Mononuclear cell (primary cell): ENCODE measurements at regions not wholly inside any gene's neighbourhood (a gene's known extent, or its start where the extent isn't known, plus 50 kb on each side); places are given as distances from the start of the nearest gene placed in this dataset.

Experiments
- H3K27me3 ChIP-seq: 2 replicates; pipeline ENCODE4 v1.6.0; 2011; ENCODE audit warnings: low read length, control low read depth; ENCODE audit not compliant: insufficient read depth
- H3K4me1 ChIP-seq: 2 replicates; pipeline ENCODE4 v1.5.1; 2011; ENCODE audit warnings: mild to moderate bottlenecking, low read length, control low read depth; ENCODE audit not compliant: insufficient read depth
- H3K4me3 ChIP-seq: 2 replicates; pipeline ENCODE4 v1.5.1; 2011; ENCODE audit warnings: mild to moderate bottlenecking, low read length, moderate library complexity
- H3K9me3 ChIP-seq: 2 replicates; pipeline ENCODE4 v1.5.1; 2011; ENCODE audit warnings: low read depth, mild to moderate bottlenecking, control low read depth, low read length

DNA sequence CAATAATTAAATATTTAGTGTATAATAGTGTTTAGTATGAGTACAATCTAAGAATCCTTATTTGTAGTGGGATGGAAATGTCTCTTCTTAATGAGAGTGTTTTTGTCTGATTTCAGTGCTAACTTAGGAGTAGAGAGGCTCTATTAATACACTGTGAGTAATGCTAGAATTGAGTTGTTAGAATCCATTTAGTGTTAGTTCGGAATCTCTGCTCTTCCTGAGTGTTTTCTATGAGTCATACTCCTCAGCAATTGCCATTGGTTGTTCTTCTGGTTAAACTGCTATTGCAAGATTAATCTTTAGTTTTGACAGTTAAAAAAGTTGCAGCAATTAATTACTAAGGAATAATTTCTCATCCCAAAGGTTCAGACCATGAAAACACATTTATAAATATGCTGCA, 828.6 kb upstream of the POU3F3 start:
- Histone ChIP-seq H3K9me3 (peaks cover 4% of the 10 kb centered on the region), H3K27me3 (no peaks in the 10 kb centered on the region), H3K4me1 (no peaks in the 10 kb centered on the region), H3K4me3 (no peak overlapping the region)

DNA sequence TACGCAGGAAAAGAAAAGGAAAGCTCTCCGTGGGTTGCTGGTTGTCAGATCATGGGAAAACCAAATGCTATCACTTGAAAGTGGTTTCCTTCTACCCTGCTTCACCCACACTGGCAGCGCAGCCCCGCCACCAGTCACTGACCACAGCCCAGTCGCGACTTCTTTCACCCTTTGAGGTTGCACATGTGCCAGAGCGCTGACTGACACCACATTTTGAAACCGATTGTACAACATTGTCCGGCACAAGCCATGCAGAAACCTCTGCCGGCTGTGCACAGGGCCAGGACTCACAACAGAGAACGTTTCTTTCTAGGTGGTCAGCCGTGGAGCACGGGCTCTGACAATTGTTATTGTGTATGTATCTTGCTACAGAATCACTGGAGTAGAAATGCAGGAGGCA, 827.2 kb upstream of the POU3F3 start:
- H3K4me1 ChIP-seq, result no peaks in the 10 kb centered on the region

DNA sequence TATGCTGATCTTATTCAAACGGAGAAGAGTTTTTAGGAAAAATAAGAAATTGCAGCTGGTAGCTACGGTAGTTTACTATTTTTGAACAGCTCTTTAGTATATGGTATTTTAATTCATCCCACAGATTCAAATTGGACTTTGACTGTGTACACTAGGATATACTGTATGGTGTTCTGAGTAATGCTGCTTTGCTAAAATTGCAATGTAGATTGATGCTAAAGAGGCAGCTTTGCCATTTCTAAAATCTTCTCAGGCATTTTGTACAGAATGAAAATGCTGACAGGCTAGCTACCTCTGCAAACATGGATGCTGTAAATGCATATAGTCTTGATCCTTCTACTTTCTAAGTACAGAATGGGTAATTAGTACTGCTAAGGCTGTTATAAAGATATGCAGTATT, 826.6 kb upstream of the POU3F3 start:
- H3K9me3 ChIP-seq, result peaks cover 4% of the 10 kb centered on the region
- H3K4me3 ChIP-seq, result no peak overlapping the region
- H3K27me3 ChIP-seq, result no peaks in the 10 kb centered on the region
- H3K4me1 ChIP-seq, result no peaks in the 10 kb centered on the region

More for the DNA sequence above, 827.2 kb upstream of the POU3F3 start:
- Histone ChIP-seq H3K4me3 (no peak overlapping the region), H3K27me3 (no peaks in the 10 kb centered on the region), H3K9me3 (peaks cover 4% of the 10 kb centered on the region)

DNA sequence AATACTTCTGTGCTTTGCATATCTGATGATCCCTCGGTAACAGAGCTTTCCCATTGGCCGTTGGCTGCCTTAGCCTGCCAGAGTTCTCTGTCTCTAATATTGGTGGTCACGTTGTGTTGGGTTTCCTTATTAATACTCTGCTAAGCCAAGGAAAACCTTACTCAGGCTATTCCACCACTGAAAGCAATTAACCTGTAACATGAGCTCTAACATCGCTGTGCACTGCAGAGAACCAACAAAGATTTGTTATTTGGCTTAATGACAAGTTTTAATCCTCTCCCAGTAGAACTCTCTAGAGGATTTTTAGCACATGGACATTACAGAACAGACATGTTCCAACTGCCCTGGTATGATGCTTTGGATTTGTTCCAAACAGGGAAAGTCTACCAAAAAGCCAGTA, 825.9 kb upstream of the POU3F3 start:
- no peaks in the 10 kb centered on the region for H3K4me1 ChIP-seq
- H3K4me3 ChIP-seq, result no peak overlapping the region

DNA sequence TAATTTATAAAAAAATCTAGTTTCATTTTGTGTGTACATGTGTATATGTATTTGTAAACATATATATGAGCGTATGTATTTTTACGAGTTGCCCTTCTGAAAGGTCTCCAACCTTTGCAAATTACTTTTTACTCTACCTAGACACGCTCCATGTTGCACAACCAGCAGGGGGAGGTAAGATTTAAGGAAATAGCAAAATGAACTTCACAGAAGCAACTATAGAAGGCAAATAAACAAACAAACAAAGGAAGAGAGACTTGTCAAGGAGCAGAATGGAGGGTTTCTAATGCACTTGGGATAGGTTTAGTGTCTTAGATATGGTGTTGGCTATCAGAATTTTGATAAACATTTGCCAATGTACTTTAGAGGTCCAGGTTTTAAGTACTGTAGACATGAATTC, 820.5 kb upstream of the POU3F3 start:
- Histone ChIP-seq H3K27me3 (no peaks in the 10 kb centered on the region), H3K4me3 (no peak overlapping the region), H3K4me1 (no peaks in the 10 kb centered on the region), H3K9me3 (no peaks in the 10 kb centered on the region)

More for the DNA sequence above, 825.9 kb upstream of the POU3F3 start:
- no peaks in the 10 kb centered on the region for H3K27me3 ChIP-seq
- H3K9me3 ChIP-seq, result peaks cover 4% of the 10 kb centered on the region

DNA sequence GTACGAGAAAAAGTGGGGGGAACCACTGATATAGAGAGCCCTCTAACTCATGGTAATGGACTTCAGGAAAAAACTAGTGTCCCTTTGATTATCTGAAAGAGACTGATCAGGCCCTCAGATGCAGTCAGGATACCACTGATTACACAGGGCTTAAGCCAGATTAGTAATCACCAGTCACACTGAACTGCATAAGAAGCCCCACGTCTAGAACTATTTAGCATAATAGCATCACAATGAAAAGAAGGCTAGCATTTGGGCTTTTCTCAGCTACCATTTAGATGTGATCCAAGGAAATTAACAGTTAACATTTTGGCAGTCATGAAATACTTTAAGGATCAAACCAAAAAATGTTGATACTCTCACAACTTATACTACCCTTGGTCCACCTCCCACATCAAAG, 813.1 kb upstream of the POU3F3 start:
- Histone ChIP-seq H3K4me3 (no peak overlapping the region), H3K27me3 (no peaks in the 10 kb centered on the region), H3K4me1 (no peaks in the 10 kb centered on the region), H3K9me3 (no peaks in the 10 kb centered on the region)

DNA sequence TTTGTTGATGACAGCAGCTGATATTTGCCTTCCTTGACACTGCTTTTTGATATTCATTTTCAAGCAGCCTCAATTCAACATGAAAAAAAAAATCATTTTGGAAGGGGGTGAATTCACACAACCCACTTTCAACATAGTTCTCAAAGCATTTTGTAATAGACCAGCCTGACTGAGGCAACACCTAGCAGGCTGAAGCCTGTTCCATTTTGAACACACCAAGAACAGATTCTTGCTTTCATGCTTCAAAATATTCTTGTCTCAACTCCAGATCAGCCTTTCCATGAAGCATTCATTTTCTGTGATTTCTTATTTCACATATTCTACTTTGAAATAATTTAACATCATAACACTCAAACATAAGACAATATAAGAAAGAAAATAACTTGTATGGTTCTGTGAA, 812.6 kb upstream of the POU3F3 start:
- H3K9me3 ChIP-seq, result no peaks in the 10 kb centered on the region
- no peak overlapping the region for H3K4me3 ChIP-seq
- no peaks in the 10 kb centered on the region for H3K27me3 ChIP-seq
- no peaks in the 10 kb centered on the region for H3K4me1 ChIP-seq

DNA sequence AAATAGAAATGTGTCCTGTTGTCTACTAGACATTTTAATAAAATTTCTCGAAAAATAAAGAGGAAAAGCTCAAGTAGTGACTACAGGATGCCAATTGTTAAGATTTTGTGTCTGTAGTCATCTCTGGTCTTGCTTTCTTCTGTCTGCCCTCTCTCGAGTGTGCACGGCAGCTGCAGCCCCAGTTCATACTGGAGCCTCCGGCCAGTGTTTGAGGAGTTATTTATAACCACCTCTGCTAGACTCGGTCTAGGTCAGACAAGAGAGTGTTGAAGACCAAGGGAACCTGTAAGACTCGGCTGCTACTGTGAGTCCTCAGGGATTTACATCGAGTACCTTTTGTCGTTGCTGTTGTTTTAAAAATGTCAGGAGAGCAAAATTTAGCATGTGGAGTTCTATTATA, 810.1 kb upstream of the POU3F3 start:
- no peak overlapping the region for H3K4me3 ChIP-seq
- H3K27me3 ChIP-seq, result no peaks in the 10 kb centered on the region
- H3K4me1 ChIP-seq, result no peaks in the 10 kb centered on the region
- no peaks in the 10 kb centered on the region for H3K9me3 ChIP-seq

DNA sequence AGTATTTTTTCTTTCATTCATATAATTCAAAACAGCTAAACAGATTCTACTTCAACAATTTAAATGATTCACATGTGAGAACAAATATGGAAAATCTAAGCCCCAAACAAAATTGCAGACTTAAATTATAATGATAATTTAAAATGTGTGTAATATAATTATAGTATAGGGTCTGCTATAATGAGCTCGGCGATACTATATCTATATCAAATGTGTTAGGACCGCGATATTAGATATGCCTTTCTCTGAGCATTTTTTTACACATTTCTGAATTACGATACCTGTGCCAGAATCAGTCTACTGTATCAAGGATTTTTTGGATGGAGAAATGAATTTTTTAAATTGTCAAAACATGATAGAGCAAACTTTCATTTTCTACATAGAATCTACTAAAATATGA, 808.8 kb upstream of the POU3F3 start:
- H3K9me3 ChIP-seq, result no peaks in the 10 kb centered on the region
- H3K27me3 ChIP-seq, result no peaks in the 10 kb centered on the region
- H3K4me1 ChIP-seq, result no peaks in the 10 kb centered on the region
- no peak overlapping the region for H3K4me3 ChIP-seq

DNA sequence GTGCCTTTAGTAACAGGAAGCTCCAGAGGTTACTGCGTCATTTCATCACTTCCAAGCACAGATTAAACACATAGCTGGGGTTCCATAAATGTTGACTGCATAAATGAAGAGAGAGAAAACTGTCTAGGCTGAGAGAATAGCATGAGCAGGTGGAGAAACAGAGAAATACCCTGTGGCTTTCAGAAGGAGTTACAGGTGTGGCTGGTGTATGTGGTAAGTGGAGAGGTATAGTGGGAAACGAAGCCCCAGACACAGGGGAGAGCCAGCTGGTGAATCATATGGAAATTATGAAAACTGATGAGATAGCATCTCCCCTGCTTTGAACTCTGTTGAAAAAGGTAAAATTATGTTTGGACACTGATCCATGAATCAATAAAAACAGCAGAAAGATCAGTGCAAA, 807.4 kb upstream of the POU3F3 start:
- Histone ChIP-seq H3K4me3 (no peak overlapping the region), H3K9me3 (no peaks in the 10 kb centered on the region), H3K4me1 (no peaks in the 10 kb centered on the region), H3K27me3 (no peaks in the 10 kb centered on the region)

DNA sequence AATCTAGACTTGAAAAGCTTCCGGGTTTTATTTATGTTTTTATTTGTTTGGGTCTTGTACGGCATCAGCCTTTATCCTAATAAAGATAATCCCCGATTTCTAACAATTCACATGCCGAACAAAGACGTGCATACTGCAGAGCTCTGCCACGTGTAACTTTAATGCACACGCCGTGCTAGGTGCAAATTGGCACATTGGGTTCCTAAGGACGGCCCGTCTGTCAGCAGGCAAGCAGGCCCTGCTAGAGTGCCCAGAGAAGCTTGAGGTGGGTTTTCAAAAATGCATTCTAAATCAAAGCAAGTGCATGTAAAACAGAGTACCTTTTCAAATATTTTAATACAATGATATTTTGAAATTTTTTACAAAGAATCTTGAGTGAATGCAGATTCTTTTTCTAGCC, 806.4 kb upstream of the POU3F3 start:
- no peaks in the 10 kb centered on the region for H3K4me1 ChIP-seq
- no peaks in the 10 kb centered on the region for H3K27me3 ChIP-seq
- no peak overlapping the region for H3K4me3 ChIP-seq
- H3K9me3 ChIP-seq, result no peaks in the 10 kb centered on the region

DNA sequence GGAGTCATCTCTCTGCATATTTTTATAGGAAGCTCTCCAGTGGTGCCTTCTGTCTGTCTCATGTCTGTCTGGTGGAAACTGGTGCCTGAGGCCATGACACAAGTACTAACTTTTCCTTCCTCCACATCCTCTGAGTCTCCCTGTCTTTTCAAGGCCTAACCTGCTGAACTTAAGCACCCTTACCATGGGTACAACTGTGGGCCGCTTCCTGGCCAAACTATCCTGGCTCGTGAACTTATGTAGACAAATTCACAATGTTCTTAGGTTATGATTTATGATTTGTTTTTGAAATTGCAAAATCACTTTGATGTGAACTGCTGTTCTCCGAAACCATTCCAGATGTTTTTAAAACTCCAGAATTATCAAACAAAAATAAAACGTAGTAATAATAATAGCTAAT, 804.5 kb upstream of the POU3F3 start:
- H3K4me1 ChIP-seq, result no peaks in the 10 kb centered on the region
- H3K27me3 ChIP-seq, result no peaks in the 10 kb centered on the region
- no peaks in the 10 kb centered on the region for H3K9me3 ChIP-seq
- H3K4me3 ChIP-seq, result no peak overlapping the region

DNA sequence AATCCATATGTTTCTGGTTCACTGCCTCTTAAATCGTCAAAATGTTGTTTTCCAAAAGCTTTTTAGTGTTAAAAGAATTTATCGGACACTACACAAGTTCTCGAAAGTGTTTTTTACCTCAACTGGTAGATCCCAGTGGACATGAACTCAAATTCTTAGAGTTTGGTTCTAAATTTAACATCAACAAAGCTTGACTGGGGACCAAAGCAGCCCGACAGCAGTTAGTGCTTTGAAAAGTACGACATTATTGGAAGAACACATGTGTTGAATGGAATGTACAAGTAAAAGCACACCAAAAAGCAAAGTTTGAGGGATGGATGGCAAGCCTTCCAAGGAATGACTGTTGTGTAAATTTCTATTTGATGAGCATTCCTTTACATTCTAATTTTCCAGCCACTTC, 803.9 kb upstream of the POU3F3 start:
- Histone ChIP-seq H3K4me3 (no peak overlapping the region), H3K9me3 (no peaks in the 10 kb centered on the region), H3K27me3 (no peaks in the 10 kb centered on the region), H3K4me1 (no peaks in the 10 kb centered on the region)

DNA sequence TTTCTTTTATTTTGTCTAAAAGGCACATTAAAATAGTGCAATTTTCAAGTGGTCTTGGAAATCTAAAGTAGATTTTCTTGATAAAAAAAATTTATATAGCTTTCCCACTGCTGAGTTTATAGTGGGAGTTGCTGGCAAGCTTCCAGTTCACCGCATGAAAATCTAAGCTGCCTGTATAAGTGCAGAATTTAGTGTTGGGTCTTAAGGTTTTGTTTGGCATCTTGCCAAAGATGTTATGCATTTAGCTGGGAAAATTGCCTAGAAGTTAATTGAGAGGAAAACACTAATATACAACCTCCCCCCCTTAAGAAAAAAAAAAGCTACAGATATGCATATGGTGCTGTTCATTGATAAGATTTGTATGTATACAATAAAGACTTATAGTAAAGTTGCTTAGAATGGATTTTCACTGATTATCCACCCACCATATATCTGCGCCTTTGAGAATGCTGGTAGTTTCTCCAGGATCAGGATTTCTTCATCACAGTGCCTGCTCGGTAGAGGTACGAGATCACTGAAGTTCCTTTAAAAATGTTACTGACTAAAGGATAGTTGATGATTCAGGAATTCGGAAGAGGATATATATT, 803.2 kb upstream of the POU3F3 start:
- Histone ChIP-seq H3K4me3 (no peak overlapping the region), H3K27me3 (no peaks in the 10 kb centered on the region), H3K9me3 (no peaks in the 10 kb centered on the region), H3K4me1 (no peaks in the 10 kb centered on the region)

DNA sequence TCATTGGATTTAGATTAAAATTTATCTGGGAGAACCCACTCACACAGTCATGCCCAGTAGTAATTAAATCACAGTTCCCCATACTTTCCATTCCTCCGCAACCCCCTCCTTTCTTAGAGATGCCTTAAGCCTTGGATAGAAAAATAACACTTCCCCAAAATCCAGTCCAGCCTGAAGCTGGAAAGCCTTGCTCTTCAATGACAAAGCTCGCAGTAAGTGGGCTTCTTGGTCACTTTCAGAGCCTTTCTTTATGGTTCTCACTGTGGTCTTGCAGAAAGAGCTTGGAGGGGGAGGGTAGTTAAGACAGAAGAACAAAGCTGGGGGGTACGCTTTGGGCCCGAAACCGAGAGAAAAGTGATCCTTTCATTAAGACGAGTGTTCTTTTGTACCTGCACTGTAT, 802.1 kb upstream of the POU3F3 start:
- Histone ChIP-seq H3K9me3 (no peaks in the 10 kb centered on the region), H3K4me1 (no peaks in the 10 kb centered on the region), H3K27me3 (no peaks in the 10 kb centered on the region), H3K4me3 (no peak overlapping the region)

DNA sequence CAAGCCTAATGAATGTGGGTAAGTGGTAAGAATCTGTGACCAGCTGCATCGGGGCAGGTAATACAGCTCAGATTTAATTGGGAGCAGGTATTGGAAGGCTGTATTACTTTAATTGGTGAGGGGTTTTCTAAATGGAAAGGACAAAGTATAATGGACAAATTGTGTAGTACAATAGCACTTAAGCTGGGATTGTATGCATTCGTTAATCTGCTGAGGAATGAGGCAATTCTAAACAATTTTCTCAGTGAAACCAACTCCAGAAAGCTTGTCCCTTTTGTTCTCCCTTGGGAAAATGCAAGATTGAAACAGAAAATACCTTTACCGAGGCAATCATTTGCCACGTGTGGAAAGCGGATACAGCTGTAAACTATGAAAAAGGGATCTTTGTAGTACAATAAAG, 801.6 kb upstream of the POU3F3 start:
- no peaks in the 10 kb centered on the region for H3K9me3 ChIP-seq
- no peaks in the 10 kb centered on the region for H3K4me1 ChIP-seq
- no peaks in the 10 kb centered on the region for H3K27me3 ChIP-seq
- no peak overlapping the region for H3K4me3 ChIP-seq

DNA sequence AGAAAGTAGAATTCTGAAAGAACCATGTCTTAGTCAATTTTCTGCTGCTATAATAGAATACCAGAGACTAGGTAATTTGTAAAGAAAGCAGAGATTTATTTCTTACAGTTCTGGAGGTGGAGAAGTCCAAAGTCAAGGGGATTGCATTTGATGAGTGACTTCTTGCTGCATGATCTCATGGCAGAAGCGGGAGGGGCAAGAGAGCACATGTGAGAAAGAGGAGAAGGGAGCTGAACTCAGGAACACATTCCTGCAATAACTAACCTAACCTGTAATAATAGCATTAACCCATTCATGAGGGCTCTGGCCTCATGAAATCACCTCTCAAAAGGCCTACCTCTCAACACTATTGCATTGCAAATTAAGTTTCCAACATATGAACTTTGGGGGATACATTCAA, 797.5 kb upstream of the POU3F3 start:
- H3K27me3 ChIP-seq, result no peaks in the 10 kb centered on the region
- no peaks in the 10 kb centered on the region for H3K9me3 ChIP-seq
- H3K4me3 ChIP-seq, result no peak overlapping the region
- no peaks in the 10 kb centered on the region for H3K4me1 ChIP-seq
